ENCODE measurements at regions not wholly inside any gene's neighbourhood (a gene's known extent, or its start where the extent isn't known, plus 50 kb on each side); places are given as distances from the start of the nearest gene placed in this dataset.
"Not testable (repeated sequence)": the region's sequence is repeated elsewhere in the genome, so short reads cannot be mapped to it uniquely, and the experiment has no call there.

- DNase-seq = not testable (repeated sequence)
Observed at GRCh38 chr15:22201993-22202659, 121.8 kb downstream of the OR4M2 start.

- DNase-seq = not testable (repeated sequence)
Observed at GRCh38 chr15:22203208-22203607, 122.9 kb downstream of the OR4M2 start.

- not testable (repeated sequence) for DNase-seq
Observed at GRCh38 chr15:22209086-22209485, 128.8 kb downstream of the OR4M2 start.

- not testable (repeated sequence) for DNase-seq
Observed at GRCh38 chr15:22222596-22222995, 142.3 kb downstream of the OR4M2 start.

GRCh38 chr15:22224241-22224671, 143.9 kb downstream of the OR4M2 start:
- no peak for DNase-seq

GRCh38 chr15:22224961-22225360, 144.6 kb downstream of the OR4M2 start:
- not testable (repeated sequence) for DNase-seq

GRCh38 chr15:22226034-22226790, 145.9 kb downstream of the OR4M2 start:
- no peak for DNase-seq

- DNase-seq = no peak
Observed at GRCh38 chr15:22227411-22228100, 147.2 kb downstream of the OR4M2 start.

GRCh38 chr15:22228101-22228762, 147.9 kb downstream of the OR4M2 start:
- DNase-seq = no peak

GRCh38 chr15:22229990-22230819, 149.9 kb downstream of the OR4M2 start:
- DNase-seq = no peak

GRCh38 chr15:22231603-22232002, 151.3 kb downstream of the OR4M2 start:
- DNase-seq = no peak

GRCh38 chr15:22232675-22233074, 152.3 kb downstream of the OR4M2 start:
- DNase-seq = no peak

- DNase-seq = not testable (repeated sequence)
Observed at GRCh38 chr15:22235261-22235930, 155.1 kb downstream of the OR4M2 start.

- DNase-seq = no peak
Observed at GRCh38 chr15:22236469-22236868, 156.1 kb downstream of the OR4M2 start.

- DNase-seq = no peak
Observed at GRCh38 chr15:22237891-22238275, 157.6 kb downstream of the OR4M2 start.

- not testable (repeated sequence) for DNase-seq
Observed at GRCh38 chr15:22238276-22238958, 158.1 kb downstream of the OR4M2 start.

- not testable (repeated sequence) for DNase-seq
Observed at GRCh38 chr15:22238959-22239805, 158.9 kb downstream of the OR4M2 start.

GRCh38 chr15:22239806-22240180, 159.5 kb downstream of the OR4M2 start:
- DNase-seq = no peak

GRCh38 chr15:22240403-22240802, 160.1 kb downstream of the OR4M2 start:
- no peak for DNase-seq

GRCh38 chr15:22240986-22241385, 160.7 kb downstream of the OR4M2 start:
- DNase-seq = no peak
